Caco-2 (cell line): ENCODE measurements at regions not wholly inside any gene's neighbourhood (a gene's known extent, or its start where the extent isn't known, plus 50 kb on each side); places are given as distances from the start of the nearest gene placed in this dataset.
"Not testable (repeated sequence)": the region's sequence is repeated elsewhere in the genome, so short reads cannot be mapped to it uniquely, and the experiment has no call there.

Experiments
- BruUV-seq: library from RNA; stranded (reverse); fragments of 400-500 nt; replicated peaks from 2 replicates; lab custom pipeline; 2021; lab: Mats Ljungman, UMichigan
- CTCF ChIA-PET: fragments of 300-600 bp; sonication (Branson Sonifier 250); formaldehyde crosslinking; loops from one replicate; lab custom pipeline; 2022; ENCODE audit warnings: antibody characterized with exemption; lab: Charles Lee
- POLR2A ChIA-PET: fragments of 300-600 bp; sonication (Branson Sonifier 250); formaldehyde crosslinking; loops from one replicate; lab custom pipeline; 2022; ENCODE audit warnings: antibody characterized with exemption; lab: Charles Lee
- DNase-seq, 2 experiments: peaks; one replicate each; pipeline versions ENCODE4 v3.0.0 to v3.0.0-alpha.2; 2020 to 2022
- H3K27me3 ChIP-seq: replicated peaks from 2 replicates; pipeline ENCODE4 v1.6.0; 2011; ENCODE audit warnings: low read length; ENCODE audit not compliant: control insufficient read depth, insufficient read depth
- H3K36me3 ChIP-seq: 2 replicates; pipeline ENCODE4 v1.5.1; 2011; ENCODE audit warnings: low read length; ENCODE audit not compliant: control insufficient read depth, insufficient read depth
- H3K4me1 ChIP-seq: fragments of 250-450 bp; sonication (Bioruptor Pico); 2 replicates; pipeline ENCODE4 v1.5.1; 2020; ENCODE audit warnings: mild to moderate bottlenecking
- H3K4me3 ChIP-seq: 2 replicates; pipeline ENCODE4 v1.5.1; 2011; ENCODE audit warnings: low read depth, mild to moderate bottlenecking, control low read depth, low read length
- H3K9me3 ChIP-seq: fragments of 250-450 bp; sonication (Bioruptor Pico); 2 replicates; pipeline ENCODE4 v1.5.1; 2020; ENCODE audit warnings: mild to moderate bottlenecking, moderate library complexity
- H3K27ac Mint-ChIP-seq: one replicate; pipeline ENCODE4 v1.8.0; 2022; ENCODE audit warnings: mixed read lengths; ENCODE audit not compliant: unreplicated experiment
- H3K27me3 Mint-ChIP-seq: one replicate; pipeline ENCODE4 v1.8.0; 2022; ENCODE audit warnings: mixed read lengths; ENCODE audit not compliant: insufficient read depth, unreplicated experiment
- H3K36me3 Mint-ChIP-seq: one replicate; pipeline ENCODE4 v1.8.0; 2022; ENCODE audit warnings: mild to moderate bottlenecking, mixed read lengths; ENCODE audit not compliant: insufficient read depth, unreplicated experiment
- H3K4me1 Mint-ChIP-seq: one replicate; pipeline ENCODE4 v1.8.0; 2022; ENCODE audit warnings: low read depth, mixed read lengths; ENCODE audit not compliant: unreplicated experiment
- H3K4me3 Mint-ChIP-seq: one replicate; pipeline ENCODE4 v1.8.0; 2022; ENCODE audit warnings: mild to moderate bottlenecking, moderate library complexity, mixed read lengths; ENCODE audit not compliant: unreplicated experiment
- H3K9me3 Mint-ChIP-seq: one replicate; pipeline ENCODE4 v1.8.0; 2022; ENCODE audit warnings: mixed read lengths; ENCODE audit not compliant: unreplicated experiment
- CTCF ChIP-seq, 2 experiments: fragments of 200-600 bp in 1 of 2; IDR thresholded peaks; 1 replicate in 1 of 2; 2 replicates in 1 of 2; pipeline versions ENCODE4 v1.5.1 to v1.8.0; 2011 to 2022; ENCODE audit warnings: antibody characterized with exemption in 1 of 2, control low read depth in 1 of 2, inconsistent platforms in 1 of 2, low read depth in 1 of 2, low read length in 1 of 2, mild to moderate bottlenecking in 1 of 2, moderate library complexity in 1 of 2; ENCODE audit not compliant: insufficient read depth in 1 of 2, severe bottlenecking in 1 of 2, unreplicated experiment in 1 of 2
- intact Hi-C: fragments of 100-400 bp; cut with micrococcal nuclease; formaldehyde crosslinking; loops from one replicate; pipeline ENCODE4 v1.10.0; 2022; ENCODE audit not compliant: unreplicated experiment

DNA sequence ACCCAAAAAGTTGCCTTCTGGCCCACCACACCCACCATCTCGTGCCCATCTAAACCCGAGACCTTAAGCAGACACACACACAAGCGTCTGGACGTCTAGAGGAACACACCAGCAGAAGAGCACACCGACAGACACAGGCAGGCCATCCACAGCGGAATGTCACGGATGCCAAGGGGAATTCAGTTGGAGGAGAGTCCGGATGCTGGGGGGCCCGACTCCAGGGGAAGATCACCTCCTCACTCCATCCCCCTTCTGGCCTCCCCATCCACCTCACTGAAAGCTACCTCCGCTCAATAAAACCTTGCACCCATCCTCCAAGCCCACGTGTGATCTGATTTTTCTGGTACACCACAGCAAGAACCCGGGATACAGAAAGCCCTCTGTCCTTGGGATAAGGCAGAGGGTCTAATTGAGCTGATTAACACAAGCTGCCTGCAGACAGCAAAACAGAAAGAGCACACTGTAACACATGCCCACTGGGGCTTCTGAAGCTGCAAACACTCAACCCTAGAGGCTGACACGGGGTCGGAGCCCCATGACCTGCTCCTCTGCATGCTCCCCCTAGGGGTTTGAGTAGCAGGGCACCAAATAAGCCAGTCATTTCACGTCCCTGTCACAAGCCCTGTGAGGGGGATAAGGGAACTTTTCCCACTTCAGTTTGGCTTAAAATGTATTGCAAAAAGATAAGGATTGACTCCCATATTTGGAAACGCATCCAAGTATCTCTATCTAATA lies 339.6 kb upstream of the PCDH10 start:
- no TSS peak for BruUV-seq
- Histone ChIP-seq H3K36me3 (no peaks in the 10 kb centered on the region), H3K4me3 (no peak overlapping the region), H3K9me3 (no peaks in the 10 kb centered on the region), H3K27me3 (no peaks in the 10 kb centered on the region), H3K4me1 (no peaks in the 10 kb centered on the region)
- peak in 1 of 2 experiments; percentile 9 for DNase-seq
- Mint-ChIP-seq H3K27ac (no peak overlapping the region), H3K9me3 (no peaks in the 10 kb centered on the region), H3K27me3 (peaks cover 3% of the 10 kb centered on the region), H3K36me3 (peaks cover 7% of the 10 kb centered on the region), H3K4me1 (no peaks in the 10 kb centered on the region), H3K4me3 (no peak overlapping the region)
- ChIA-PET POLR2A (no interaction called here), CTCF (no interaction called here)
- intact Hi-C loops: no loop called here
- TF ChIP-seq CTCF (IDR thresholded peaks at IDR 0.05; ENCODE audit: insufficient read depth in 1 of 2, low read depth in 1 of 2, low read length in 1 of 2, severe bottlenecking in 1 of 2, unreplicated experiment in 1 of 2): peak in 1 of 2 experiments; percentile 21

DNA sequence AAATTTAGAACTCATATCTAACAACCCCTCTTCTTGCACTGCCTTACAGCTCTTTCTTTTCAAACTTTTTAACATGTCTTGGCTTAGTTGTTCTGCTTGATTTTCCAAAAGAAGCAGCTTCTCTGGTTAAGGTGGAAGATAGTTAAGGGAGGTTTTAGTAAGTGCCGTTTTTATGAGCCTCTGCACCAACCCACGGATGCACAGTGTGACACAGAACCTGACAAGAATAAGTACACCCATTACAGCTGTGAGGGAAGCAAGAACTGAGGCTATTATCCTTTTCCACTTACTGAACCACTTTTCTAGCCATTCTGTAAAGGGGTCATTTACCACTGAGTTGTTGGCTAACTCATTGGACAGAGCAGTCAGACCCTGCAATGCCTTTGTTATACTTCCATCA lies 336.0 kb upstream of the PCDH10 start:
- DNase-seq, H3K27me3 Mint-ChIP-seq, H3K36me3 ChIP-seq, H3K27ac Mint-ChIP-seq, H3K4me3 Mint-ChIP-seq, BruUV-seq, H3K4me1 Mint-ChIP-seq, H3K4me1 ChIP-seq, H3K9me3 ChIP-seq, H3K27me3 ChIP-seq, CTCF ChIA-PET, H3K36me3 Mint-ChIP-seq, H3K9me3 Mint-ChIP-seq, H3K4me3 ChIP-seq, POLR2A ChIA-PET, intact Hi-C loops: not testable (repeated sequence)

DNA sequence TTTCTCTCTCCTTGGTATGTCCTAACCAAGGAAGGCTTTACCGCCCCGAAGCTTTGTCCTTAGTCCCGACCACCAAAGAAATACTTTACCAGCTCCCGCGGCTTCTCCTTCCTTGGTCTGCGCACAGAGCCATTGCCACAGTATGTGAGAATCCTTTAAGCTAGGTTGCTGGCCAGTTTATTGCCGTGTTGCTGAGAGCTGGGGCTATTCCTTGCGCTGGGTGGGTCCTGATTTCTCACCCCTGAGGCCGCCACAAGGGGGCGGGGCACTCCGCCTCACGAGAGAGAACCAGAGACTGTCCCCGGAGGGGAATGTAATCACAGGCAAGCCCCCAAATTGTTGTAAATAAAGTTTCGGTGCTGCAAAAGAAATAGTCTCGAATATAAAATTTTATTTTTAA lies 331.0 kb upstream of the PCDH10 start:
- no peaks in the 10 kb centered on the region for H3K9me3 Mint-ChIP-seq
- intact Hi-C loops: no loop called here
- BruUV-seq: no TSS peak
- peak; percentile 25 to 34 for DNase-seq
- H3K27me3 Mint-ChIP-seq: peaks cover 2% of the 10 kb centered on the region
- Histone ChIP-seq H3K4me3 (no peak overlapping the region), H3K36me3 (no peaks in the 10 kb centered on the region), H3K27me3 (no peaks in the 10 kb centered on the region), H3K9me3 (no peaks in the 10 kb centered on the region), H3K4me1 (no peaks in the 10 kb centered on the region)
- no peaks in the 10 kb centered on the region for H3K4me1 Mint-ChIP-seq
- H3K4me3 Mint-ChIP-seq: no peak overlapping the region
- no peak overlapping the region for H3K27ac Mint-ChIP-seq
- no peaks in the 10 kb centered on the region for H3K36me3 Mint-ChIP-seq
- peak in 1 of 2 experiments; percentile 20 for TF ChIP-seq CTCF (IDR thresholded peaks at IDR 0.05; ENCODE audit: insufficient read depth in 1 of 2, low read depth in 1 of 2, low read length in 1 of 2, severe bottlenecking in 1 of 2, unreplicated experiment in 1 of 2)
- ChIA-PET POLR2A (no interaction called here), CTCF (no interaction called here)
